Activated naive CD8-positive, alpha-beta T cell (primary cell): ENCODE measurements at regions not wholly inside any gene's neighbourhood (a gene's known extent, or its start where the extent isn't known, plus 50 kb on each side); places are given as distances from the start of the nearest gene placed in this dataset.

ENCODE experiments used
- H3K27ac Mint-ChIP-seq: one replicate; pipeline ENCODE4 v1.8.0; 2021; ENCODE audit warnings: mixed read lengths
- H3K27me3 Mint-ChIP-seq: one replicate; pipeline ENCODE4 v1.8.0; 2021; ENCODE audit warnings: mixed read lengths
- H3K36me3 Mint-ChIP-seq: one replicate; pipeline ENCODE4 v1.8.0; 2021; ENCODE audit warnings: mixed read lengths
- H3K4me1 Mint-ChIP-seq: one replicate; pipeline ENCODE4 v1.8.0; 2021; ENCODE audit warnings: low read depth, mixed read lengths
- H3K4me3 Mint-ChIP-seq: one replicate; pipeline ENCODE4 v1.8.0; 2021; ENCODE audit warnings: mild to moderate bottlenecking, mixed read lengths
- H3K9me3 Mint-ChIP-seq: one replicate; pipeline ENCODE4 v1.8.0; 2021; ENCODE audit warnings: low read depth, mixed read lengths

GRCh38 chr4:164188236-164188635 is 565.7 kb upstream of the SMIM31 start:
- Mint-ChIP-seq H3K4me3 (no peak overlapping the region), H3K27ac (no peak overlapping the region), H3K36me3 (no peaks in the 10 kb centered on the region), H3K9me3 (no peaks in the 10 kb centered on the region), H3K27me3 (no peaks in the 10 kb centered on the region), H3K4me1 (no peaks in the 10 kb centered on the region)

GRCh38 chr4:164192844-164193243 is 561.1 kb upstream of the SMIM31 start:
- Mint-ChIP-seq H3K27ac (no peak overlapping the region), H3K36me3 (no peaks in the 10 kb centered on the region), H3K4me3 (no peak overlapping the region), H3K9me3 (no peaks in the 10 kb centered on the region), H3K27me3 (no peaks in the 10 kb centered on the region), H3K4me1 (no peaks in the 10 kb centered on the region)

- Mint-ChIP-seq H3K4me1 (no peaks in the 10 kb centered on the region), H3K36me3 (no peaks in the 10 kb centered on the region), H3K27ac (no peak overlapping the region), H3K4me3 (no peak overlapping the region), H3K27me3 (no peaks in the 10 kb centered on the region), H3K9me3 (no peaks in the 10 kb centered on the region)
Observed at GRCh38 chr4:164193676-164194075, 560.3 kb upstream of the SMIM31 start.

GRCh38 chr4:164197556-164197955 is 556.4 kb upstream of the SMIM31 start:
- Mint-ChIP-seq H3K4me1 (no peaks in the 10 kb centered on the region), H3K27ac (no peak overlapping the region), H3K9me3 (no peaks in the 10 kb centered on the region), H3K4me3 (no peak overlapping the region), H3K27me3 (no peaks in the 10 kb centered on the region), H3K36me3 (no peaks in the 10 kb centered on the region)

DNA sequence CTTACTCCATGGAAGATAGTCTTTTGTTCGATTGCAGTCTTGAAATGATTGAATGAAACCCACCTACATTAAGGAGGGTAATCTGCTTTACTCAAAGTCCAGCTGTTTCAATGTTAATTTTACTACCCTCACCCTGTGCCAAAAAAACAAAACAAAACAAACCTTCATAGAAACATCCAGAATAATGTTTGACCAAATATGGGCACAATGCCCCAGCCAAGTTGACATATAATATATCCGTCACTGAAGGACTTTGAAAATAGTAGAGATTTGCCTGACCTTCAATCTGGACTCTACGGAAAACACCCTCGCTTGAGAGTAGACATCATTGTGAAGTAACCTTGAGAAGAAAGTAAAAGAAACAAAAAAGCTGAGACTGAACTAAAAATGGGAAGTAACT is 550.5 kb upstream of the SMIM31 start:
- H3K9me3 Mint-ChIP-seq = no peaks in the 10 kb centered on the region
- no peak overlapping the region for H3K4me3 Mint-ChIP-seq
- H3K27me3 Mint-ChIP-seq = peaks cover 2% of the 10 kb centered on the region
- H3K27ac Mint-ChIP-seq = no peak overlapping the region
- H3K4me1 Mint-ChIP-seq = no peaks in the 10 kb centered on the region
- no peaks in the 10 kb centered on the region for H3K36me3 Mint-ChIP-seq

DNA sequence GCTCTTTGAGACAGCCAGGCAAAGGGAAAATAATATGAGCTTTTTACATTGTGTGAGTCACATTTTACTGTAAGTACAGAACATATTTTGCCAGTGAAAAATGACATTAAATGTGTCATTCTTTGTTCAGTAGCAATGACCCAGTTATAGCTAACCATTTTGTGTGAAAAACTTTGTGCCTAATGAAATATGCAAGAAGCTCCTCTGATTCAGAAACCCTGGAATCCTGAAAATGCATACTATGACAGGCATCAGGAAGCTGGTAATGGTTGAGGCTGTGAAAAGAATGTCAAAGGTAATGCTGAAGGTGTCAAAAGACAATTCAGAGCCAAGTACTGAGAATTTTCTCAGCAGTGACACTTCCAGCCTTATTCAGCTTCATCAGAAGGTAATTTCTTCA is 549.5 kb upstream of the SMIM31 start:
- Mint-ChIP-seq H3K4me1 (no peaks in the 10 kb centered on the region), H3K27me3 (peaks cover 4% of the 10 kb centered on the region), H3K4me3 (no peak overlapping the region), H3K36me3 (no peaks in the 10 kb centered on the region), H3K9me3 (no peaks in the 10 kb centered on the region), H3K27ac (no peak overlapping the region)

- no peaks in the 10 kb centered on the region for H3K36me3 Mint-ChIP-seq
- no peak overlapping the region for H3K27ac Mint-ChIP-seq
- peaks cover 4% of the 10 kb centered on the region for H3K27me3 Mint-ChIP-seq
- no peaks in the 10 kb centered on the region for H3K4me1 Mint-ChIP-seq
- H3K9me3 Mint-ChIP-seq = no peaks in the 10 kb centered on the region
- H3K4me3 Mint-ChIP-seq = no peak overlapping the region
Observed at GRCh38 chr4:164207460-164207859, 546.5 kb upstream of the SMIM31 start.

DNA sequence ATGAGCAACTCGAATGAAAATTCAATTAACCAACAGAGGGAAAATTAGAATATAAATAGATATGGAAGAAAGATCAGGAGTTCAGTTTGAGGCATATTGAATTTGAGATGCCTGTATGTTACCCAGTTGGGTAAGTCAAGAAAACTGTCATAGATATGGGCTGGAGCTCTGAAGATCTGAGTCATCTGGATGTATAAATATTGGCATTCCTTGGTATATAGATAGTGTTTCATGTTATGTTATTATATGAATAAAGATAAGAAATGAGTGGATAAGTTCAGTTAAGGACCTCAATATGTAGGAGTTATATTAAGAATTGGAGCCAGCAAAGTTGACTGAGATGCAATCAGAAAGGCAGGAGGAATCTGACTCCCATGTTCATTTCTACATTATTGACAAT is 543.6 kb upstream of the SMIM31 start:
- Mint-ChIP-seq H3K27ac (no peak overlapping the region), H3K36me3 (no peaks in the 10 kb centered on the region), H3K27me3 (peaks cover 2% of the 10 kb centered on the region), H3K4me3 (no peak overlapping the region), H3K4me1 (no peaks in the 10 kb centered on the region), H3K9me3 (no peaks in the 10 kb centered on the region)

GRCh38 chr4:164212134-164212533 is 541.8 kb upstream of the SMIM31 start:
- no peak overlapping the region for H3K4me3 Mint-ChIP-seq
- peaks cover 2% of the 10 kb centered on the region for H3K27me3 Mint-ChIP-seq
- no peak overlapping the region for H3K27ac Mint-ChIP-seq
- H3K9me3 Mint-ChIP-seq = no peaks in the 10 kb centered on the region
- no peaks in the 10 kb centered on the region for H3K36me3 Mint-ChIP-seq
- no peaks in the 10 kb centered on the region for H3K4me1 Mint-ChIP-seq

GRCh38 chr4:164212714-164213113 is 541.2 kb upstream of the SMIM31 start:
- H3K9me3 Mint-ChIP-seq = no peaks in the 10 kb centered on the region
- H3K4me1 Mint-ChIP-seq = no peaks in the 10 kb centered on the region
- H3K27ac Mint-ChIP-seq = no peak overlapping the region
- no peak overlapping the region for H3K4me3 Mint-ChIP-seq
- H3K36me3 Mint-ChIP-seq = no peaks in the 10 kb centered on the region
- peaks cover 2% of the 10 kb centered on the region for H3K27me3 Mint-ChIP-seq

DNA sequence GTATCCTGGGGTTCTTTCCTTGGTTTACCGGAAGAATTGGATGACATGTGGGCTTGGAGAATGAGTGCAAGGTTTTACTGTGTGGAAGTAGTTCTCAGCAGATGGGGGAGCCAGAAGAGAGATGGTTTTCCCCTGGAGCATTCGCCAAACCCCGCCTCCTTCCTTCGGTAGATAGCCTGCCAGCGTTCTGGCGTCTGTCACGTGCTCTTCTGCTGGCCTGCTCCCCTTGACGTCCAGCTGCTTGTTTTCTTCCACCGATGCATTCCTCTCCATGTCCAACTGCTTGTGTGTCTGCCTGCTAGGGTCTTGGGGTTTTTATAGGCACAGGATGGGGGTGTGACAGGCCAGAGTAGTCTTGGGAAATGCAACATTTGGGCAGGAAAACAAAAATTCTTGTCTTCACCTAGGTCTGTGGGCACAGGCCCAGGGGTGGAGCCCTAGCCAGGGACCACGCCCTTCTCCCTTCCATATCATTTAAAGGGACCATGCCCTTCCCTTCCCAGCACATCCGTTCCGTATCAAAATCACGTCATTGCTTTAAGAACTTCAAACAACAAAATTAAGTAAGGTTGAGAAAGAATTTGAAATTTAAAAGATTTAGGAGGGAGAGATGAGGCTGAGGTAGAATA is 538.7 kb upstream of the SMIM31 start:
- no peak overlapping the region for H3K27ac Mint-ChIP-seq
- no peak overlapping the region for H3K4me3 Mint-ChIP-seq

GRCh38 chr4:164221631-164222030 is 532.3 kb upstream of the SMIM31 start:
- no peak overlapping the region for H3K27ac Mint-ChIP-seq
- H3K27me3 Mint-ChIP-seq = peaks cover 2% of the 10 kb centered on the region
- H3K36me3 Mint-ChIP-seq = no peaks in the 10 kb centered on the region
- peaks cover 7% of the 10 kb centered on the region for H3K9me3 Mint-ChIP-seq
- no peak overlapping the region for H3K4me3 Mint-ChIP-seq
- no peaks in the 10 kb centered on the region for H3K4me1 Mint-ChIP-seq

More for the DNA sequence above, 538.7 kb upstream of the SMIM31 start:
- H3K9me3 Mint-ChIP-seq = peaks cover 4% of the 10 kb centered on the region
- H3K27me3 Mint-ChIP-seq = peaks cover 2% of the 10 kb centered on the region
- no peaks in the 10 kb centered on the region for H3K36me3 Mint-ChIP-seq
- H3K4me1 Mint-ChIP-seq = no peaks in the 10 kb centered on the region

DNA sequence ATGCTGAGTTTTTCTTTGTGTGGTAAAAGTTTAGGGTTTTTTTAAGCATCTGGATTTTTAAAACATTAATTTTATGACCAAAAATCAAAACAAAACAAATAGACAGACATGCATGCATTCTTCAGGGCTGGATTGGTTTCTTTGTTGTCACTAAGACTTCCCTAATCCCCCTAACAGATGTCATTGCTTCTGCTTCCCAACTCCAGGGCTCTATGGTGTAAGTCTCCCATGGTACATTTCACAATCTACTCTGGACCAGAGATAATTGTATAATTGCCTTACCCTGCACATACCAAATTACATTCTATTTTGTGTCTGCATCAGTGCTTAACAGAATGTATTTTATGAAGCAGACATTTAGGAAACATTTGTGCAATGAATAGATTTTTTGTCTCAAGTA is 529.1 kb upstream of the SMIM31 start:
- no peaks in the 10 kb centered on the region for H3K4me1 Mint-ChIP-seq
- H3K27me3 Mint-ChIP-seq = no peaks in the 10 kb centered on the region
- no peaks in the 10 kb centered on the region for H3K36me3 Mint-ChIP-seq
- H3K27ac Mint-ChIP-seq = no peak overlapping the region
- H3K9me3 Mint-ChIP-seq = peaks cover 3% of the 10 kb centered on the region
- H3K4me3 Mint-ChIP-seq = no peak overlapping the region

- no peaks in the 10 kb centered on the region for H3K9me3 Mint-ChIP-seq
- H3K36me3 Mint-ChIP-seq = no peaks in the 10 kb centered on the region
- no peak overlapping the region for H3K4me3 Mint-ChIP-seq
- no peaks in the 10 kb centered on the region for H3K4me1 Mint-ChIP-seq
- H3K27ac Mint-ChIP-seq = no peak overlapping the region
- H3K27me3 Mint-ChIP-seq = no peaks in the 10 kb centered on the region
Observed at GRCh38 chr4:164229255-164229654, 524.7 kb upstream of the SMIM31 start.

DNA sequence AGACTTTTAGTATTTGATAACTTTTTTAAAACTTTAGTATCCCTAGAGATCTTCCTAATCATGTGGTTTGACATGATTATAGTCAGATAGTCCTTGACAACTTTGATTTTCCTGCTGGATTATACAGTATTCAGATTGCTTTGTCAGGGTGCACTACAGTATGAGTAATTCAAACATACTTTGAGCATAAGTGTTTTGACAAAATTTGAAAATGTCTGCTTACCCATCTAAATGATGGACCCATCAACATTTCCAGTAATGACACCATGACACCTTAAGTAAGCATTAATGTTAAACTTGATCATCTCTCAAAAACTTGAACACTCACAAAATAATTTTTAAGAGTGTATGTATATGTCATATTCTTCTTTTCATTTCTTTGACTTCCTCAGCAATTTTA is 514.5 kb upstream of the SMIM31 start:
- no peaks in the 10 kb centered on the region for H3K27me3 Mint-ChIP-seq
- no peaks in the 10 kb centered on the region for H3K36me3 Mint-ChIP-seq
- no peak overlapping the region for H3K27ac Mint-ChIP-seq
- no peaks in the 10 kb centered on the region for H3K4me1 Mint-ChIP-seq
- H3K9me3 Mint-ChIP-seq = no peaks in the 10 kb centered on the region
- no peak overlapping the region for H3K4me3 Mint-ChIP-seq

DNA sequence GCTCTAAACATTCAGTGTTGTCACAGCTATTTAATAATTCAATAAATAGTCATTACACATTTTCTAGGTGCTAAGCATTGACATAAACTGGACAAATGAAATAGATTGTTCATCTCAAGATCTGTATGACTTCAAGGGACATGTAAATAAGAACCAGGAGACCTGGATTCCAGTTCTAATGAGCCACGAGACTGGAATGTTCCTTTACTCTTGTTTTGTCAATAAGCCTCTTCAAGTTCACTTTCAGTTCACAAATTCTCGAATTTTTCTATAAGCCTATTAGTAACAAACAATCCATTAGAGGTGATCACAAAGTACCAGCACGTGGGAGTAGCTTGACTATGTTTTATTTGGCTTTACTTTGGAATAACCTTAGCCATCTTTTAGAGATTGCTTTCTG is 514.0 kb upstream of the SMIM31 start:
- no peak overlapping the region for H3K4me3 Mint-ChIP-seq
- no peaks in the 10 kb centered on the region for H3K4me1 Mint-ChIP-seq
- H3K27me3 Mint-ChIP-seq = no peaks in the 10 kb centered on the region
- no peak overlapping the region for H3K27ac Mint-ChIP-seq
- H3K36me3 Mint-ChIP-seq = no peaks in the 10 kb centered on the region
- no peaks in the 10 kb centered on the region for H3K9me3 Mint-ChIP-seq
